Spleen (tissue), 7 donors: ENCODE measurements at regions not wholly inside any gene's neighbourhood (a gene's known extent, or its start where the extent isn't known, plus 50 kb on each side); places are given as distances from the start of the nearest gene placed in this dataset.

Experiments
- POLR2A ChIP-seq, 3 donors: fragments of 450-650 bp; IDR thresholded peaks; one replicate each; pipeline ENCODE4 v1.5.1; 2017; ENCODE audit warnings: antibody characterized with exemption in 3 of 3, mild to moderate bottlenecking in 1 of 3
- TF ChIP-seq, protein P1 (sequence below), 11 experiments: fragments of 200-600 bp in 7 of 11; fragments of 450-650 bp in 4 of 11; sonication (generic) in 4 of 11; IDR thresholded peaks in 8 of 11; conservative IDR thresholded peaks in 3 of 11; 1 replicate in 7 of 11; 2 replicates in 4 of 11; pipeline versions ENCODE4 v1.4.0 to v1.8.0; 2016 to 2021; ENCODE audit warnings: antibody characterized with exemption in 11 of 11, inconsistent platforms in 4 of 11, mild to moderate bottlenecking in 1 of 11
- donor health status: DM: no; HTN: no; CAD: no; lungs with moderate emphysema.
- donor health status: DM: no; HTN: no; CAD: no.
- donor health status: DM: no; HTN: no; CAD: no.

DNA sequence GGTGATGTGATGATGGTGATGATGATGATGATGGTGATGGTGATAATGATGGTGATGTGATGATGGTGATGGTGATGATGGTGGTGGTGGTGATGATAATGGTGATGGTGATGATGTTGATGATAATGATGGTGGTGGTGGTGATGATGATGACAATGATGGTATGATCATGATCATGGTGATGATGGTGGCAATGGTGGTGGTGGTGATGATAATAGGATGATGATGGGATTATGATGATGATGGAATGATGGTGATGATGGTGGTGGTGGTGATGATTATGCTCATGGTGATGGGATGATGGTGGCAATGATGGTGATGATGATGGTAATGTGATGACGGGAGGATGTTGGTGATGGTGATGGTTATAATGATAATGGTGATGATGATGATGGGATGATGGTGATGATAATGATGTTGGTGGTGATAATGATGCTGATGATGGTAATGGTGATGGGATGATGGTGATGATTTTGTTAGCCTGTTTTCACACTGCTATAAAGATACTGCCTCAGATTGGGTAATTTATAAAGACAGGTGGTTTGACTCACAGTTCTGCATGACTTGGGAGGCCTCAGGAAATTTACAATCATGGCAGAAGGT, 314.8 kb upstream of the SFSWAP start:
- TF ChIP-seq, protein P1, sequence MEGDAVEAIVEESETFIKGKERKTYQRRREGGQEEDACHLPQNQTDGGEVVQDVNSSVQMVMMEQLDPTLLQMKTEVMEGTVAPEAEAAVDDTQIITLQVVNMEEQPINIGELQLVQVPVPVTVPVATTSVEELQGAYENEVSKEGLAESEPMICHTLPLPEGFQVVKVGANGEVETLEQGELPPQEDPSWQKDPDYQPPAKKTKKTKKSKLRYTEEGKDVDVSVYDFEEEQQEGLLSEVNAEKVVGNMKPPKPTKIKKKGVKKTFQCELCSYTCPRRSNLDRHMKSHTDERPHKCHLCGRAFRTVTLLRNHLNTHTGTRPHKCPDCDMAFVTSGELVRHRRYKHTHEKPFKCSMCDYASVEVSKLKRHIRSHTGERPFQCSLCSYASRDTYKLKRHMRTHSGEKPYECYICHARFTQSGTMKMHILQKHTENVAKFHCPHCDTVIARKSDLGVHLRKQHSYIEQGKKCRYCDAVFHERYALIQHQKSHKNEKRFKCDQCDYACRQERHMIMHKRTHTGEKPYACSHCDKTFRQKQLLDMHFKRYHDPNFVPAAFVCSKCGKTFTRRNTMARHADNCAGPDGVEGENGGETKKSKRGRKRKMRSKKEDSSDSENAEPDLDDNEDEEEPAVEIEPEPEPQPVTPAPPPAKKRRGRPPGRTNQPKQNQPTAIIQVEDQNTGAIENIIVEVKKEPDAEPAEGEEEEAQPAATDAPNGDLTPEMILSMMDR (IDR thresholded peaks at IDR 0.05 in 8 of 11, conservative IDR thresholded peaks at IDR 0.05 in 3 of 11) = no peak
- TF ChIP-seq POLR2A (IDR thresholded peaks at IDR 0.05) = no peak
